Umbilical cord (tissue), 1 donor: ENCODE measurements at regions not wholly inside any gene's neighbourhood (a gene's known extent, or its start where the extent isn't known, plus 50 kb on each side); places are given as distances from the start of the nearest gene placed in this dataset.
A peak's percentile ranks its signal among the peaks of the same experiment; 100 is the strongest.

Experiments
- DNase-seq: peaks from one replicate; pipeline ENCODE4 v3.0.0-alpha.2; 2015; ENCODE audit warnings: low spot score

GRCh38 chr4:17174751-17175150 is 276.3 kb upstream of the LDB2 start:
- no peak for DNase-seq

- DNase-seq: no peak
Measured at GRCh38 chr4:17173300-17173699, 274.9 kb upstream of the LDB2 start.

- peak; percentile 35 for DNase-seq
Measured at GRCh38 chr4:17170131-17170530, 271.7 kb upstream of the LDB2 start.

GRCh38 chr4:17169699-17170098 is 271.3 kb upstream of the LDB2 start:
- no peak for DNase-seq

- peak; percentile 53 for DNase-seq
Measured at GRCh38 chr4:17168571-17168970, 270.1 kb upstream of the LDB2 start.

- peak; percentile 42 for DNase-seq
Measured at GRCh38 chr4:17166954-17167353, 268.5 kb upstream of the LDB2 start.

- DNase-seq: no peak
Measured at GRCh38 chr4:17165286-17165685, 266.8 kb upstream of the LDB2 start.

- no peak for DNase-seq
Measured at GRCh38 chr4:17164666-17165065, 266.2 kb upstream of the LDB2 start.

GRCh38 chr4:17163156-17163771 is 264.8 kb upstream of the LDB2 start:
- no peak for DNase-seq

GRCh38 chr4:17157304-17157703 is 258.9 kb upstream of the LDB2 start:
- DNase-seq: no peak

GRCh38 chr4:17155486-17155885 is 257.0 kb upstream of the LDB2 start:
- no peak for DNase-seq

GRCh38 chr4:17153572-17153971 is 255.1 kb upstream of the LDB2 start:
- DNase-seq: no peak

- DNase-seq: no peak
Measured at GRCh38 chr4:17152941-17153540, 254.6 kb upstream of the LDB2 start.

- no peak for DNase-seq
Measured at GRCh38 chr4:17142232-17142711, 243.8 kb upstream of the LDB2 start.

- DNase-seq: no peak
Measured at GRCh38 chr4:17138847-17139246, 240.4 kb upstream of the LDB2 start.

GRCh38 chr4:17134565-17134964 is 236.1 kb upstream of the LDB2 start:
- DNase-seq: no peak

GRCh38 chr4:17134100-17134499 is 235.7 kb upstream of the LDB2 start:
- DNase-seq: no peak

- DNase-seq: no peak
Measured at GRCh38 chr4:17132226-17132625, 233.8 kb upstream of the LDB2 start.

- DNase-seq: no peak
Measured at GRCh38 chr4:17128268-17128667, 229.8 kb upstream of the LDB2 start.

- DNase-seq: no peak
Measured at GRCh38 chr4:17126321-17126966, 228.0 kb upstream of the LDB2 start.

- no peak for DNase-seq
Measured at GRCh38 chr4:17124767-17125166, 226.3 kb upstream of the LDB2 start.

- DNase-seq: no peak
Measured at GRCh38 chr4:17120761-17121160, 222.3 kb upstream of the LDB2 start.

GRCh38 chr4:17117746-17118145 is 219.3 kb upstream of the LDB2 start:
- DNase-seq: no peak
